NCI-H460 (cell line): ENCODE measurements at regions not wholly inside any gene's neighbourhood (a gene's known extent, or its start where the extent isn't known, plus 50 kb on each side); places are given as distances from the start of the nearest gene placed in this dataset.

Source experiments
- DNase-seq: peaks from one replicate; pipeline ENCODE4 v3.0.0-alpha.2; 2016; ENCODE audit warnings: low read depth; ENCODE audit errors: extremely low read depth

DNA sequence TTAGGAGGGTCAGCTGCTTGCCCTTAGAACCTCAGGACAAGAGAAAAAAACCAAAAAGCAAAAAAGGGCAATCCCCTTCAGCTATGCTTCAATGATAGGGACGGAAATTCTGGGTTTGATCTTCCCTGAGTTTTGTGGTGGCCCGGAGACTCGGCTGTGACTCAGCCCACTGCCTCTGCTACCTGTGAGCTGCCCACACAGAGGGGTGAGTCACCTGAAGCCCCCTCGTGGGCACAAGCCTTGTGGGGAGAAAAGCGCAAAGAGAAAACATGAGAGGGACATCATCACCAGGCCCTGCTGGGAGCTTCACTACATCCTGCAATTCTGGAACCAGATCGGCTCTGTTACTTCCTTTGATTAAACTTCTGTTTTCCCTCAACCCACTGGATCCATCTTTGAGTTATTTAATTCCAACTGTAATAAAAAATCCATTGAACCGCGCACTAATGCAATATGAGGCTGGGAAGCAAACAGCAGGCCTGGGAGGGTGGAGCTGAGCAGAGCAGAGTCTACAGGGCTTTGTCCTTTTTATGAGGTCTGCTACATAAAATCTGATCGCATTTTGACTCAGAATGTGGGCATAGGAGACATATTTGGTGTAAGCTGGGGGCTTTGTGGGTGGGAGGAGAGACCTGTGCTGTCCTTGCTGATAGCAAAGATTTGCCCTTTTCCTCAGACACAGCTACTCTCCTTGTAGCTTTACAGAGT is 58.7 kb upstream of the STUM start:
- DNase-seq, result no peak

DNA sequence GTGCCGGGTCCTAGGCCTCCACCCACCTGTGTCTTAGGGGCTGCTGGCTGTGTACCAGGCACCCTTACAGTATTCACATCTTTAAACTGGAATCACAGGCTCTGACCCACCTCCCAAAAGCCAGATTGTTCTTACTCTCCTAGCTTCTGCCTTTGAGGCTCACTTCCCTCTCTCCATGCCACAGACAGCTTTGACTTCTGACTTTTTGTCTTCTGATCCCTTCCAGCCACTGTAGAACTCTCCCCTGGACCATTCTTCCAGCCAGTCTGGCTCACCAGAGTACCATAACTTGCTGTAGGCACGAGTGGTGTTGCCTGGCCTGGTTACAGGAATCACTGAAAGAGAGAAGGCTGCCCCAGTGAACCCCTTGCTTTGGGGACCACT is 58.1 kb upstream of the STUM start:
- no peak for DNase-seq

DNA sequence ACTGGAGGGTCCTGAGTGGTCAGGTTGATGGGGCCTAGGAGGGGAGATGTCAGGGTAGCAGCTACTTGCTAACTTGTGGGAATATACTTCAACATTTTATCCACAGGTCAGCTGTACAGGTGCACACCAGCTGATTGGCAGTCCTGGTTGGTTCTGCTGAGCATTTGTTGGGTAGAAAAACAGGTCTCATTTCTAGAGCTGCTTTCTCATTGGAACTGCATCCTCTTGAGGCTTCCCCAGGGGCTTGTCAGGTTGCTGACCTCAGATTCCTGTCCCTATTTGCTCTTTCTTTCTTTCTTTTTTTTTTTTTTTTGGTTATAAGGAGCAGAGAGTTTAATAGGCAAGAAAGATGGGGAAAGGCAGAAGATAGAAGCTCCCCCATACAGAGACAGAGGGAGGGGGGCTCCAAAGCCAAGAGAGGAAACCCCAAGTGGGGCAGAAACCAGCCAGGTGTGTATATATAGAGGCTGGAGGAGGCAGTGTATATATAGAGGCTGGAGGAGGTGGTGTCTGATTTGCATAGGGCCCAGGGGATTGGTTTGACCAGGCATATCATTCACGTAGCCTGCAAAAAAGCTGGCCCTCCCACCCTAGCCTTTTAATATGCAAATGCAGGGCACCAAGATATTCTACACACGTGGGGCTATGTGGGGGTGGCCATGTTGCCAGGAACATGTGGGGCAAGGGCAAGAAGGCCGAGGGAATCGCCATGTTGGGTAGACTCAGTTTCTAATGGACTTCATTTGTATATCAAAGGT is 57.3 kb upstream of the STUM start:
- DNase-seq, result no peak

DNA sequence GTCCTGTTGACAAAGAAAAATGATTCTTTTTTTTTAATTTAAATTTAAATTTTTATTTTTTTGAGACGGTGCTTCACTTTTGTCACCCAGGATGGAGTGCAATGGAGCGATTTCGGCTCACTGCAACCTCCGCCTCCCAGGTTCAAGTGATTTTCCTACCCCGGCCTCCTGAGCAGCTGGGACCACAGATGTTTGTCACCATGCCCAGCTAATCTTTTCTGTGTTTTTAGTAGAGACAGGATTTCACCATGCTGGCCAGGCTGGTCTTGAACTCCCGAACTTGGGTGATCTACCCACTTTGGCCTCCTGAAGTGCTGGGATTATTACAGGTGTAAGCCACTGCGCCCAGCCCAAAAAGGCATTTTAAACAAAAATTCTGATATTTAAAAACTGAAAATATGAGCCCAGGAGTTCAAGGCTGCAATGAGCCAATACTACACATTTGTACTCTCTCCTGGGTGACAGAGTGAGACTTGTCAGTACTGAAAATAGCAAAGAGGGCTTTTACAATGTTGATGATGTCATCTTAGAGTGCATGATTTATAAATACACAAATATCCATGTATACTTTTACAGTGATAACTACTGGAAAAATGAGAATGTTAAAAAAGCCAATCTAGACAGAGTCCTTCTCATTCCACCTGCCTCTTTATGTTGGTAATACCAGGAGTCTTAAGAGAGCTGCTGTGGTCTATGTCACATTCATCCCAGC is 56.0 kb upstream of the STUM start:
- no peak for DNase-seq

DNA sequence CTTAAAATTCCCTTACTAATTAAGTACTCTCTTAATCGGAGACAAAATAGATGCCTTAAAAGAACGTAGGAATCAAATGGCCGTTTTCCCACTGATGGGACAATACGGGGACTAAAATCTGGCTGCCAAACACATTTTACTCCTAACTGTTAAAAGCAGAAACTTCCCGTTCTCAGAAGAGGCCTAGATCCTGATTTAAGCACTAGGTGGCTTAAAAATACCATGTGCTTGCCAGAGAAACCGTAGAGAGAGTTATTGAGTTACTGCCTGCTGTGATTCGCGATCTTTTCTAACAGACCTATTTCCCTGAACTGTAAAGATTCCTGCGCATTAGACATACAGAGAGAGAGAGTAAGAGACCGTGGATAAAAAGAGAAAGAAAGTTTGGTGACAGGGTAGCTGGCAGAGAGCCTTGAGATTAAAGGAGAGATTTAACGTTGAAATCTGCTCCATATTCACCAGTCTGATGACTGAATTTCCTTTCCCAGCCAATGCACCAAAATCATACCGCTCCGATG is 54.4 kb upstream of the STUM start:
- no peak for DNase-seq

DNA sequence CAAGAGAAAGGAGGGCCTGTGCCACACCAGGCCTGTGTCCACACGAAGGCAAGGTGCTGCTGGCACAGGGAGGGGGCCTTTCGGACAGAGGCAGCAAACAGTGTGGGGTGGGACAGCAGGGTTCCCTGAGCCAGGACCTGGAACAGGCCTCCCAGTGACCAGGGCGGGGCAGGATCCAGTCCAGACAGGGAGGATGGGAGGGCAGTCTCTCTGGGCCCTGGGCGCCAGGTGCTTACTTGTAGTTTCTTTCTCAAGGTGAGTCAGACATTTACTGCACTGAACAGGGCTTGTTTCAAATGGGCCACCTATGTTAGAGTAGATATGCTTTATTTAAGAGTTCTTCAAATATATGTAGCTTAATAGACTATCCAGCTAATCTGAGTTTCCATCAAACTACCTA is 52.8 kb upstream of the STUM start:
- DNase-seq, result no peak

DNA sequence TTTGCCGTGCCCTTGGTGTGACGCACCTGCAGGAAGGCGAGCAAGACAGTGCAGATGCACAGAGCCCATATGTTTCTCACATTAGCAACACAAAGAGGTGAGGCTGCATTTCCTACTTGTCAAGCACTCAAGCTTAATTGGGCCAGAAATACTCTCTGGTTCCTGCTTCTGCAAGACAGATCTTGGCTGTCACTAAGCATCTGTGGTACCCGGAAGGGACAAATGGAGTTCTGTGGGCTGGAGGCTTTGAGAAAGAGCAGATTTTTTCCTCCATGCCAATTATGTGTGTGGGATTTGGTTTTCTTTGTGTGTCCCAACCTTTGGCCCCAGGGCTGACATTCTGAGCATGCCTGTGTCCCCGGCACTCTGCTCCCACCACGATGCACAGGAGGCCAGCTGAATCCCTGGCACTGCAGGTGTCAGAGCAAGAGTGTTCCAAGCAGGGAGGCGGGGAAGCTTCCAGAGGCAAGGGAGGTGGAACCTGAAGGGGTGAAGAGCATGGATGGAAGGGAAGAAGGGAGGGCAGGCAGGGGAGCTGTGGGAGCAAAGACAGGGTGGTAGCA is 52.0 kb upstream of the STUM start:
- DNase-seq, result no peak

DNA sequence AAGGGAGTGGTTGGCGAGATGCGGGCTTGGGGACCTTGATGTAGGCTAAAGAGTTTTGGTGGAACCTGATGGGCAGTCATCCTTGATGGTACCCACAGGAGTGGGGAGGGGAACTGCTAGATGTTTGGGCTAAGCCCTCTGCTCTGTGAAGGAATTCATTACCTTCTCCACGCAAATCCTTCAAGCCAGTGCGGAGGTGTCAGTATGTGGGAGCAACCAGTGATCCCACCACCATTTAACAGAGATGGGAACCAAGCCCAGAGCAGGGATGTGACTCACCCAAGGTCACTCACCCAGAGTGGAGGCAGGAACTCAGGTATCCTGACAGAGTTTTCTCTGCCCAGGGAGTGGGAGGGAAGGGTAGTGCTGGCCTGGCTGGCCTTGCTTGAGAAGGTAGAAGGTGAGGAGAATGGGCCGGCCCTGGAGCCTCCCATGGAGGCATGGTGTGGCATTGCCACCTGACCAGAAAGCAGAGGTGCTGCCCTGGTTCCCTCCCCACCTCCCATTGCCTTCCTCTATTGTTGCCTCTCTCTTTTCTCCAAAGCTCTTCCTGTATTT is 51.2 kb upstream of the STUM start:
- DNase-seq, result no peak

DNA sequence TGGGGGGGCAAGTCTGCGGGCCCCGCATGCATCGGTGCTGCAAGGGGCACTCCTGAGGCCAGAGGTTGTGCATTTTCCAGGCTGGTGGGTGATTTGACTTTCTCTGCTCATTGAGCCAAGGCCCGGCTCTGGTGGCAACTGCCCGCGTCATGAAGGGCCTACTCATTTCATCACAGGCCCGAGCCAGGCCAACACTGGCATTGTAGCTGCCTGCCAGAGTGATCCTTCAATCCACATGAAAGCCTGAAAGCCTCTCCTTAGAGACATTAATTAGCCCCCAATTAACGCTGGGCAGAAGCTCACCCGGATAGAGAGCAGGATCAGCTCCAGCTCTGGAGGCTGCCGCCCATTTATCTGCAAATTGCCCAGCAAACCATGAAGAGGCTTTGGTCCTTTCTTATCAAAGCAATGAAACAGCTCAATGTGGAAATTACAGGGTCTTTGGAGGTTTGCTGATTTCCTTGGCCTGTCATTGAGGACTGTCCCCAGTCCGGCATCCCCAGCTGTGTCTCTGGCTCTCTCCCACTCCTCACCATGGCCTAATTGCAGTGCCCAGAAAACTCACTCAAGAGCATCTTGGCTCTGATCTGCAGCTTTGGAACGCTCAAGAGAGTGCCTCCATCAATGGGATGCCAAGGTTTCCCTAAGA is 50.4 kb upstream of the STUM start:
- DNase-seq, result no peak

DNA sequence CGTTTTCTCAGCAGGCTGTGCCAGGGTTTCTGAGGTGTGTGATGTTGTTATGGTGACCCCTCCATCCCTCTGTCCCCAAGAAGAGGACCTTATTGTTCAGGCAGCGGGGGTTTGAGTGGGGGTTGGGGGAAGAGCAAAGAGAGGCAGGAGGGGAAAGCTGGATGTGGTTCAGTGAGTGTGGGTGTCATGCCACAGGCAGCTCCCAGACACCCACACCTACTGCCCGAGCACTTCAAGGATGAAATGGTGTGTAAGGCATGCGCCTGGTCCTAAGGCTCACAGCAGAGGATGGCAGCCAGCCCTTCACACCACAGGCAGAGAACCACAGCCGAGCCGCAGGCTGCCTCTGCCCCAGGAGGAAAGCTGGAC is 49.9 kb upstream of the STUM start:
- no peak for DNase-seq
